22Rv1 (cell line): ENCODE measurements at regions not wholly inside any gene's neighbourhood (a gene's known extent, or its start where the extent isn't known, plus 50 kb on each side); places are given as distances from the start of the nearest gene placed in this dataset.

Source experiments
- CTCF ChIP-seq: fragments of 450-650 bp; IDR thresholded peaks from 2 replicates; pipeline ENCODE4 v1.5.1; 2017; ENCODE audit warnings: mild to moderate bottlenecking
- ZFX ChIP-seq: fragments of 450-650 bp; IDR thresholded peaks from 2 replicates; pipeline ENCODE4 v1.6.1; 2017; ENCODE audit warnings: antibody characterized with exemption, borderline replicate concordance

GRCh38 chr5:172550096-172550765, 90.8 kb upstream of the NEURL1B start:
- no peak for TF ChIP-seq CTCF
- no peak for TF ChIP-seq ZFX
